ENCODE measurements at regions not wholly inside any gene's neighbourhood (a gene's known extent, or its start where the extent isn't known, plus 50 kb on each side); places are given as distances from the start of the nearest gene placed in this dataset.

DNA sequence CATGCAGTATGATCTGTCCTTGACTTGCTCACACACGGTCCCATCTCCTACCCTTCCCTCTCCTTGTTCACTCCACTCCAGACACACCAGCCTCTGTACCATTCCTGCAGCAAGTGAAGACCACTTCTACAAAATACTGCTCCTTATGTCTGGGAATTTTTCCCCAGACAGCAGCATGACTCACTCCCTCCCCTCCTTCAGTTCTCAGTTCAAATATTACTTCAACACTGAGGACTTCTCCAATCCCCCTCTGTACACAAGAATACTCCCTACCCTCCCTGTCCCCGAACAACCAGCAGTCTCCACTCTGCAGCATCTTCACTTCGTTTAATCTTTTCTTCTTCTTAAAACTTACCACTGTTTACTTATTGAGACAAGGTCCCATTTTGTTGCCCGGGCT, 474.0 kb downstream of the GPAM start:
- H3K27ac ChIP-seq, result no peak overlapping the region
- TF ChIP-seq POLR2AphosphoS5 (IDR thresholded peaks at IDR 0.05; ENCODE audit: borderline replicate concordance, low read depth, low read length) (no peak), FOXP2 (optimal IDR thresholded peaks at IDR 0.05; ENCODE audit: control extremely low read depth, extremely low read length, insufficient read depth) (no peak), EZH2 (IDR thresholded peaks at IDR 0.05) (no peak)
- no peak overlapping the region for H3K9ac ChIP-seq (ENCODE audit: insufficient read length)
- no peak overlapping the region for H3K4me3 ChIP-seq
- no peaks in the 10 kb centered on the region for H3K36me3 ChIP-seq (ENCODE audit: insufficient read depth, low read length)
- DNase-seq (ENCODE audit: low read depth, low spot score), result no peak
- no peaks in the 10 kb centered on the region for H3K9me3 ChIP-seq (ENCODE audit: low read depth, low read length)

GRCh38 chr10:111716032-111716431, 467.5 kb downstream of the GPAM start:
- no peaks in the 10 kb centered on the region for H3K9me3 ChIP-seq (ENCODE audit: low read depth, low read length)
- no peak overlapping the region for H3K27ac ChIP-seq
- H3K4me3 ChIP-seq, result no peak overlapping the region
- no peak overlapping the region for H3K9ac ChIP-seq (ENCODE audit: insufficient read length)
- TF ChIP-seq POLR2AphosphoS5 (IDR thresholded peaks at IDR 0.05; ENCODE audit: borderline replicate concordance, low read depth, low read length) (no peak), EZH2 (IDR thresholded peaks at IDR 0.05) (no peak), FOXP2 (optimal IDR thresholded peaks at IDR 0.05; ENCODE audit: control extremely low read depth, extremely low read length, insufficient read depth) (no peak)
- H3K36me3 ChIP-seq (ENCODE audit: insufficient read depth, low read length), result no peaks in the 10 kb centered on the region
- DNase-seq (ENCODE audit: low read depth, low spot score), result no peak

GRCh38 chr10:111724121-111724520, 459.4 kb downstream of the GPAM start:
- no peak for DNase-seq (ENCODE audit: low read depth, low spot score)
- no peak overlapping the region for H3K9ac ChIP-seq (ENCODE audit: insufficient read length)
- H3K27ac ChIP-seq, result no peak overlapping the region
- H3K4me3 ChIP-seq, result no peak overlapping the region
- H3K9me3 ChIP-seq (ENCODE audit: low read depth, low read length), result no peaks in the 10 kb centered on the region
- TF ChIP-seq POLR2AphosphoS5 (IDR thresholded peaks at IDR 0.05; ENCODE audit: borderline replicate concordance, low read depth, low read length) (no peak), EZH2 (IDR thresholded peaks at IDR 0.05) (no peak), FOXP2 (optimal IDR thresholded peaks at IDR 0.05; ENCODE audit: control extremely low read depth, extremely low read length, insufficient read depth) (no peak)
- no peaks in the 10 kb centered on the region for H3K36me3 ChIP-seq (ENCODE audit: insufficient read depth, low read length)

- H3K36me3 ChIP-seq (ENCODE audit: insufficient read depth, low read length), result no peaks in the 10 kb centered on the region
- no peaks in the 10 kb centered on the region for H3K9me3 ChIP-seq (ENCODE audit: low read depth, low read length)
- no peak for DNase-seq (ENCODE audit: low read depth, low spot score)
- H3K9ac ChIP-seq (ENCODE audit: insufficient read length), result no peak overlapping the region
- no peak overlapping the region for H3K4me3 ChIP-seq
- no peak overlapping the region for H3K27ac ChIP-seq
- TF ChIP-seq FOXP2 (optimal IDR thresholded peaks at IDR 0.05; ENCODE audit: control extremely low read depth, extremely low read length, insufficient read depth) (no peak), POLR2AphosphoS5 (IDR thresholded peaks at IDR 0.05; ENCODE audit: borderline replicate concordance, low read depth, low read length) (no peak), EZH2 (IDR thresholded peaks at IDR 0.05) (no peak)
Observed at GRCh38 chr10:111725050-111725449, 458.5 kb downstream of the GPAM start.

DNA sequence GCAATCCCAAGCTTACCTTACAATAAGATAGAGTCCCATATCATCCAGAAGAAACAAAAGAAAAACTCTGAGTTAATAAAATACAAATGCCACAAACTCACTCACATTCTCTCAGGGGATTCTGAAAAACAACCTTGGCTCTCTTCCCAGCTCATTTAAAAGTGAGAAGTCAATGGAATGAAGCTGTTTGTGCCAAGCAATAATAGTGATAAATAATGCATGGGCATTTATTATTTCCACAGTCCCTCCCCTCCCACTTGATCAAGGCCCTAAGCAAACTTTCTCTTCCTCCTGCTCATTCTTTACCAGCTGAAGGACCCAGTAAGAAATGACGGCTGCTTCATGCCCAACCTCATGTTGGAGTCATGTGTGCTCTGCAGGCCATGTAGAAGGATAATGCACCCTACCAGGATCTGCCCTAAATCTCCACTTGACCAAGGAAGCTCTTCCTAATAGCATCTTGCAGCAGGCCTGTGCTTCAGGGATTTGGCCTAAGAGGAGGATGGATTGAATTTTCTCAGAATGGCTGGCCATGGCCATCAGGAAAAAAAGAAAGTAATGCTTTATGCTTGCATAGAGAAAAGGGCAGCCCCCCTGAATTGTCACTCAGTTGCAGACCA, 451.3 kb downstream of the GPAM start:
- Histone ChIP-seq H3K4me3 (no peak overlapping the region), H3K27ac (no peak overlapping the region), H3K9me3 (ENCODE audit: low read depth, low read length) (no peaks in the 10 kb centered on the region), H3K36me3 (ENCODE audit: insufficient read depth, low read length) (no peaks in the 10 kb centered on the region), H3K9ac (ENCODE audit: insufficient read length) (no peak overlapping the region)
- DNase-seq (ENCODE audit: low read depth, low spot score), result no peak
- no peak for TF ChIP-seq FOXP2 (optimal IDR thresholded peaks at IDR 0.05; ENCODE audit: control extremely low read depth, extremely low read length, insufficient read depth)
- no peak for TF ChIP-seq EZH2 (IDR thresholded peaks at IDR 0.05)

DNA sequence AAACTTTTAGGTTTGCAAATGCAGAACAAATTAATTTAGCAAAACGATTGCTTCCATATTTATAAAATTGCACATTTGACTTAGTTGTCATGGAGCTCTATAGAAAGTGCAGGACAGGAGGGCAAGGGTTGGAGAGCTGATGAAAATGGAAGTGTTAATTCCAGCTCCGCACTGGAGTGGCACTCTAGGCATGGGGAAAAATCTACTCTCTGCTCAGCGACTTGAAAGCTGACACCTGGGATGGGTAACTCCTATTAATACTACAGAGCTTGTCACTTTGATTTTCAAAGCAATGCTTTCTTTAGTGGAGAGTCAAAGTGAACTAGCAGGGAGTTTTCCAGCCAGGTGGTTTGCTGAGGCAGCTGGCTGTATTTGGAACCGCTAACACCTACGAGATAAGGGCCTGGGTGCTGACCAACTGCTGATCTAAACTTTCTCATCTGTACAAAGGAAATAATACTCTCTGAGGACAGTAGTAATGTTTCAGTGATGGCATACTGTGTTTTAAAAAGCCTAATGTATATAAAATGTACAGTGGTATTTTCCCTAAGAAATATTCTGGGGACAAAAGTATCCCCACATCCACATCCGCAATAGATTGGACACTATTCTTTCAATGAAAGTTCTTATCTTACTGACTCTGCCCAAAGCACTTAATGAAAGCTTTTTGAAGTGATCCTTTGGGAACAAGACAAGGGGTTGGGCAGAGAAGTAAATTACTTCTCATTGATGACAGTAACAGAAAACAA, 444.3 kb downstream of the GPAM start:
- H3K4me3 ChIP-seq, result no peak overlapping the region
- TF ChIP-seq FOXP2 (optimal IDR thresholded peaks at IDR 0.05; ENCODE audit: control extremely low read depth, extremely low read length, insufficient read depth), result no peak
- no peak for TF ChIP-seq POLR2AphosphoS5 (IDR thresholded peaks at IDR 0.05; ENCODE audit: borderline replicate concordance, low read depth, low read length)
- no peak for TF ChIP-seq EZH2 (IDR thresholded peaks at IDR 0.05)
- no peak for DNase-seq (ENCODE audit: low read depth, low spot score)
- no peaks in the 10 kb centered on the region for H3K36me3 ChIP-seq (ENCODE audit: insufficient read depth, low read length)
- H3K9ac ChIP-seq (ENCODE audit: insufficient read length), result no peak overlapping the region
- no peak overlapping the region for H3K27ac ChIP-seq
- H3K9me3 ChIP-seq (ENCODE audit: low read depth, low read length), result no peaks in the 10 kb centered on the region

DNA sequence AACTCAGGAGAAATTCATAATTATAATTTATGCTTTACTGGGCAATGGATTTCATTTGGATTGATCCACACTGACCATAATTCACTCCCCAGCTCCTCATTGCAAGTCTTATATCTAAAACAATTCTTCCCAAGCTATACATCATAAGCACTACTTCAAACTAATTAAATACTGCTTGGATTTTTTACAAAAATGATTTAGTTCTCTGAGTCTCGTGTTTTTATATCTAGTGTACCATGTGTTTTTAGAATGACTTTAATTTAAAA, 443.8 kb downstream of the GPAM start:
- Histone ChIP-seq H3K9me3 (ENCODE audit: low read depth, low read length) (no peaks in the 10 kb centered on the region), H3K9ac (ENCODE audit: insufficient read length) (no peak overlapping the region), H3K27ac (no peak overlapping the region), H3K4me3 (no peak overlapping the region), H3K36me3 (ENCODE audit: insufficient read depth, low read length) (no peaks in the 10 kb centered on the region)
- no peak for DNase-seq (ENCODE audit: low read depth, low spot score)
- TF ChIP-seq EZH2 (IDR thresholded peaks at IDR 0.05) (no peak), FOXP2 (optimal IDR thresholded peaks at IDR 0.05; ENCODE audit: control extremely low read depth, extremely low read length, insufficient read depth) (no peak), POLR2AphosphoS5 (IDR thresholded peaks at IDR 0.05; ENCODE audit: borderline replicate concordance, low read depth, low read length) (no peak)

DNA sequence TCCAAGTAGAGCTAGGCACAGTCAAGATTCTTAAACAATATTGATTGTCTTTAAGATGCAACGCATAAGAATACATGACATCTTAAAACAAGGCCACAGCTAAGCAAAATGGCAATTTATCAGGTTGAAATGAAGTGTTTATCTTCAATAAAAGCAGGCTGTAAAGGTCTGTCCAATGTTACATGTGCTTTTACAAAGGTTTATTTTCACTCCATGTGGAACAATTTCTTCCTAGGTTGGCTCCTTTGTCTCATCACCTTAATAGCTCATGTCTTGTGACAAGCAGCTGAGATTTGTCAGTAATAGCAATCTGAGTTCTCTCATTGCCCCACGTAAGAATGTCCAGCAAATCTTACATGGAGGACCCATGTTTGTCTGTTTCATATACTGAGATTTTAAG, 437.6 kb downstream of the GPAM start:
- H3K9ac ChIP-seq (ENCODE audit: insufficient read length), result no peak overlapping the region
- H3K4me3 ChIP-seq, result no peak overlapping the region
- H3K9me3 ChIP-seq (ENCODE audit: low read depth, low read length), result no peaks in the 10 kb centered on the region
- TF ChIP-seq POLR2AphosphoS5 (IDR thresholded peaks at IDR 0.05; ENCODE audit: borderline replicate concordance, low read depth, low read length) (no peak), EZH2 (IDR thresholded peaks at IDR 0.05) (no peak), FOXP2 (optimal IDR thresholded peaks at IDR 0.05; ENCODE audit: control extremely low read depth, extremely low read length, insufficient read depth) (no peak)
- H3K27ac ChIP-seq, result no peak overlapping the region
- H3K36me3 ChIP-seq (ENCODE audit: insufficient read depth, low read length), result no peaks in the 10 kb centered on the region
- no peak for DNase-seq (ENCODE audit: low read depth, low spot score)

GRCh38 chr10:111747751-111748150, 435.8 kb downstream of the GPAM start:
- H3K27ac ChIP-seq, result no peak overlapping the region
- no peak for DNase-seq (ENCODE audit: low read depth, low spot score)

More at GRCh38 chr10:111747751-111748150, 435.8 kb downstream of the GPAM start:
- H3K4me3 ChIP-seq, result no peak overlapping the region
- no peak overlapping the region for H3K9ac ChIP-seq (ENCODE audit: insufficient read length)
- no peaks in the 10 kb centered on the region for H3K36me3 ChIP-seq (ENCODE audit: insufficient read depth, low read length)
- TF ChIP-seq FOXP2 (optimal IDR thresholded peaks at IDR 0.05; ENCODE audit: control extremely low read depth, extremely low read length, insufficient read depth) (no peak), POLR2AphosphoS5 (IDR thresholded peaks at IDR 0.05; ENCODE audit: borderline replicate concordance, low read depth, low read length) (no peak), EZH2 (IDR thresholded peaks at IDR 0.05) (no peak)
- no peaks in the 10 kb centered on the region for H3K9me3 ChIP-seq (ENCODE audit: low read depth, low read length)
